Osteoblast (primary cell): ENCODE measurements at regions not wholly inside any gene's neighbourhood (a gene's known extent, or its start where the extent isn't known, plus 50 kb on each side); places are given as distances from the start of the nearest gene placed in this dataset.

Experiments used
- DNase-seq: peaks from one replicate; pipeline ENCODE4 v3.0.0; 2011; ENCODE audit warnings: low spot score, mixed read lengths; ENCODE audit not compliant: insufficient read length; ENCODE audit errors: missing footprints
- H2AFZ ChIP-seq: 2 replicates; pipeline ENCODE4 v1.6.0; 2011; ENCODE audit warnings: mild to moderate bottlenecking, low read length
- H3K27ac ChIP-seq: 2 replicates; pipeline ENCODE4 v1.5.1; 2011; ENCODE audit warnings: mild to moderate bottlenecking, low read depth, low read length, moderate library complexity
- H3K27me3 ChIP-seq: 2 replicates; pipeline ENCODE4 v1.6.0; 2012; ENCODE audit warnings: mild to moderate bottlenecking, control low read depth, inconsistent platforms, low read length, moderate library complexity; ENCODE audit not compliant: insufficient read depth
- H3K36me3 ChIP-seq: 2 replicates; pipeline ENCODE4 v1.5.1; 2011; ENCODE audit warnings: mild to moderate bottlenecking, low read length, control low read depth, moderate library complexity; ENCODE audit not compliant: insufficient read depth
- H3K4me1 ChIP-seq: 2 replicates; pipeline ENCODE4 v1.5.1; 2011; ENCODE audit warnings: mild to moderate bottlenecking, low read length, control low read depth, moderate library complexity; ENCODE audit not compliant: insufficient read depth
- H3K4me2 ChIP-seq: 2 replicates; pipeline ENCODE4 v1.6.0; 2011; ENCODE audit warnings: mild to moderate bottlenecking, low read length; ENCODE audit not compliant: insufficient read depth
- H3K4me3 ChIP-seq: fragments of 200-600 bp; sonication (generic); 3 replicates; pipeline ENCODE4 v1.5.1; 2012; ENCODE audit warnings: mild to moderate bottlenecking, low read length, inconsistent platforms; ENCODE audit not compliant: insufficient read depth
- H3K79me2 ChIP-seq: 2 replicates; pipeline ENCODE4 v1.6.0; 2012; ENCODE audit warnings: mild to moderate bottlenecking, low read length, control low read depth, inconsistent platforms; ENCODE audit not compliant: insufficient read depth
- H3K9me3 ChIP-seq: 2 replicates; pipeline ENCODE4 v1.5.1; 2011; ENCODE audit warnings: low read depth, low read length, control low read depth
- H4K20me1 ChIP-seq: 2 replicates; pipeline ENCODE4 v1.6.0; 2012; ENCODE audit warnings: mild to moderate bottlenecking, low read length, control low read depth; ENCODE audit not compliant: insufficient read depth
- CTCF ChIP-seq: IDR thresholded peaks from 2 replicates; pipeline ENCODE4 v1.5.1; 2011; ENCODE audit warnings: mild to moderate bottlenecking, low read depth, low read length, moderate library complexity; ENCODE audit errors: extremely low read depth

- Histone ChIP-seq H3K79me2 (no peaks in the 10 kb centered on the region), H3K4me2 (no peak overlapping the region), H3K9me3 (peaks cover 3% of the 10 kb centered on the region), H4K20me1 (no peaks in the 10 kb centered on the region), H3K27me3 (no peaks in the 10 kb centered on the region), H3K27ac (no peak overlapping the region), H3K4me1 (no peaks in the 10 kb centered on the region), H3K4me3 (no peak overlapping the region), H3K36me3 (no peaks in the 10 kb centered on the region), H2AFZ (no peak overlapping the region)
- no peak for DNase-seq
- TF ChIP-seq CTCF, result no peak
Observed at GRCh38 chr22:47786650-47787290, 1024.3 kb downstream of the TBC1D22A start.

- H3K9me3 ChIP-seq, result peaks cover 3% of the 10 kb centered on the region
- H3K27ac ChIP-seq, result no peak overlapping the region
- H3K27me3 ChIP-seq, result no peaks in the 10 kb centered on the region
- H3K36me3 ChIP-seq, result no peaks in the 10 kb centered on the region
- no peaks in the 10 kb centered on the region for H4K20me1 ChIP-seq
- H3K4me1 ChIP-seq, result no peaks in the 10 kb centered on the region
- no peaks in the 10 kb centered on the region for H3K79me2 ChIP-seq
- H2AFZ ChIP-seq, result no peak overlapping the region
- no peak overlapping the region for H3K4me2 ChIP-seq
- no peak overlapping the region for H3K4me3 ChIP-seq
- TF ChIP-seq CTCF, result no peak
- DNase-seq, result no peak
Observed at GRCh38 chr22:47784991-47785390, 1022.5 kb downstream of the TBC1D22A start.

- Histone ChIP-seq H3K36me3 (no peaks in the 10 kb centered on the region), H3K27me3 (no peaks in the 10 kb centered on the region), H3K4me3 (no peak overlapping the region), H3K27ac (no peak overlapping the region), H3K4me1 (no peaks in the 10 kb centered on the region), H2AFZ (no peak overlapping the region), H3K9me3 (peaks cover 3% of the 10 kb centered on the region), H3K79me2 (no peaks in the 10 kb centered on the region), H4K20me1 (no peaks in the 10 kb centered on the region), H3K4me2 (no peak overlapping the region)
- no peak for DNase-seq
- TF ChIP-seq CTCF, result no peak
Observed at GRCh38 chr22:47784367-47784983, 1022.0 kb downstream of the TBC1D22A start.

- Histone ChIP-seq H3K79me2 (no peaks in the 10 kb centered on the region), H3K4me1 (no peaks in the 10 kb centered on the region), H3K4me3 (no peak overlapping the region), H3K4me2 (no peak overlapping the region), H3K9me3 (peaks cover 3% of the 10 kb centered on the region), H3K36me3 (no peaks in the 10 kb centered on the region), H2AFZ (no peak overlapping the region), H4K20me1 (no peaks in the 10 kb centered on the region), H3K27me3 (no peaks in the 10 kb centered on the region), H3K27ac (no peak overlapping the region)
- no peak for TF ChIP-seq CTCF
- no peak for DNase-seq
Observed at GRCh38 chr22:47783433-47784366, 1021.2 kb downstream of the TBC1D22A start.
